Neural progenitor cell (in vitro differentiated cells): ENCODE measurements at regions not wholly inside any gene's neighbourhood (a gene's known extent, or its start where the extent isn't known, plus 50 kb on each side); places are given as distances from the start of the nearest gene placed in this dataset.

Experiments used
- DNase-seq: peaks from one replicate; pipeline ENCODE4 v3.0.0-alpha.2; 2016; ENCODE audit warnings: low spot score
- H2AFZ ChIP-seq: fragments of 200-600 bp; sonication (generic); replicated peaks from 2 replicates; pipeline ENCODE4 v1.6.1; 2016; ENCODE audit warnings: antibody characterized with exemption
- H3F3A ChIP-seq: fragments of 200-600 bp; sonication (generic); 2 replicates; pipeline ENCODE4 v1.6.1; 2016; ENCODE audit warnings: antibody characterized with exemption, low read depth
- H3K27ac ChIP-seq: fragments of 200-600 bp; sonication (generic); 2 replicates; pipeline ENCODE4 v1.5.1; 2016; ENCODE audit warnings: mild to moderate bottlenecking
- H3K27me3 ChIP-seq: fragments of 200-600 bp; sonication (generic); 2 replicates; pipeline ENCODE4 v1.6.1; 2016; ENCODE audit warnings: mild to moderate bottlenecking, moderate library complexity
- H3K36me3 ChIP-seq: fragments of 200-600 bp; sonication (generic); 2 replicates; pipeline ENCODE4 v1.5.1; 2016
- H3K4me1 ChIP-seq: fragments of 200-600 bp; sonication (generic); 2 replicates; pipeline ENCODE4 v1.6.1; 2016; ENCODE audit warnings: mixed run types
- H3K4me2 ChIP-seq: fragments of 200-600 bp; sonication (generic); 2 replicates; pipeline ENCODE4 v1.6.1; 2016
- H3K4me3 ChIP-seq: fragments of 200-600 bp; sonication (generic); 2 replicates; pipeline ENCODE4 v1.5.1; 2016
- H3K79me2 ChIP-seq: fragments of 200-600 bp; sonication (generic); 2 replicates; pipeline ENCODE4 v1.6.1; 2016; ENCODE audit warnings: low read depth
- H3K9ac ChIP-seq: fragments of 200-600 bp; sonication (generic); 2 replicates; pipeline ENCODE4 v1.6.1; 2016
- H3K9me3 ChIP-seq: fragments of 200-600 bp; sonication (generic); 2 replicates; pipeline ENCODE4 v1.5.1; 2016; ENCODE audit warnings: low read depth
- H4K20me1 ChIP-seq: fragments of 200-600 bp; sonication (generic); 2 replicates; pipeline ENCODE4 v1.6.1; 2016; ENCODE audit warnings: low read depth
- H3K27ac Mint-ChIP-seq: 3 replicates; pipeline ENCODE4 v1.8.0; 2021; ENCODE audit warnings: mixed read lengths
- H3K27me3 Mint-ChIP-seq: 2 replicates; pipeline ENCODE4 v1.8.0; 2022; ENCODE audit warnings: low read depth, mild to moderate bottlenecking, inconsistent platforms, moderate library complexity, mixed read lengths; ENCODE audit not compliant: insufficient read depth
- H3K36me3 Mint-ChIP-seq: 3 replicates; pipeline ENCODE4 v1.8.0; 2021; ENCODE audit warnings: mixed read lengths
- H3K4me1 Mint-ChIP-seq: 3 replicates; pipeline ENCODE4 v1.8.0; 2021; ENCODE audit warnings: mixed read lengths
- H3K4me3 Mint-ChIP-seq: 3 replicates; pipeline ENCODE4 v1.8.0; 2021; ENCODE audit warnings: mild to moderate bottlenecking, moderate library complexity, mixed read lengths
- H3K9me3 Mint-ChIP-seq: 3 replicates; pipeline ENCODE4 v1.8.0; 2020; ENCODE audit warnings: mixed read lengths
- EZH2 ChIP-seq: fragments of 200-600 bp; sonication (generic); IDR thresholded peaks from 2 replicates; pipeline ENCODE4 v1.6.1; 2017; ENCODE audit warnings: antibody characterized with exemption, mild to moderate bottlenecking, moderate library complexity
- EZH2phosphoT487 ChIP-seq: fragments of 200-600 bp; sonication (generic); IDR thresholded peaks from 2 replicates; pipeline ENCODE4 v1.6.1; 2017; ENCODE audit warnings: antibody characterized with exemption
- TF ChIP-seq, protein P1 (sequence below): fragments of 200-600 bp; sonication (generic); IDR thresholded peaks from 2 replicates; pipeline ENCODE4 v1.5.1; 2017; ENCODE audit warnings: antibody characterized with exemption, mild to moderate bottlenecking

GRCh38 chr17:72555052-72555451, 434.2 kb downstream of the SOX9 start:
- no peaks in the 10 kb centered on the region for H3K9me3 ChIP-seq
- no peaks in the 10 kb centered on the region for H3K36me3 Mint-ChIP-seq
- no peaks in the 10 kb centered on the region for H3K27me3 ChIP-seq
- no peaks in the 10 kb centered on the region for H3K4me1 ChIP-seq
- no peak overlapping the region for H3K27ac Mint-ChIP-seq
- H3K9me3 Mint-ChIP-seq, result peaks cover 4% of the 10 kb centered on the region
- H3K4me3 Mint-ChIP-seq, result no peak overlapping the region
- no peaks in the 10 kb centered on the region for H4K20me1 ChIP-seq
- H3K4me2 ChIP-seq, result no peak overlapping the region
- TF ChIP-seq, protein P1, sequence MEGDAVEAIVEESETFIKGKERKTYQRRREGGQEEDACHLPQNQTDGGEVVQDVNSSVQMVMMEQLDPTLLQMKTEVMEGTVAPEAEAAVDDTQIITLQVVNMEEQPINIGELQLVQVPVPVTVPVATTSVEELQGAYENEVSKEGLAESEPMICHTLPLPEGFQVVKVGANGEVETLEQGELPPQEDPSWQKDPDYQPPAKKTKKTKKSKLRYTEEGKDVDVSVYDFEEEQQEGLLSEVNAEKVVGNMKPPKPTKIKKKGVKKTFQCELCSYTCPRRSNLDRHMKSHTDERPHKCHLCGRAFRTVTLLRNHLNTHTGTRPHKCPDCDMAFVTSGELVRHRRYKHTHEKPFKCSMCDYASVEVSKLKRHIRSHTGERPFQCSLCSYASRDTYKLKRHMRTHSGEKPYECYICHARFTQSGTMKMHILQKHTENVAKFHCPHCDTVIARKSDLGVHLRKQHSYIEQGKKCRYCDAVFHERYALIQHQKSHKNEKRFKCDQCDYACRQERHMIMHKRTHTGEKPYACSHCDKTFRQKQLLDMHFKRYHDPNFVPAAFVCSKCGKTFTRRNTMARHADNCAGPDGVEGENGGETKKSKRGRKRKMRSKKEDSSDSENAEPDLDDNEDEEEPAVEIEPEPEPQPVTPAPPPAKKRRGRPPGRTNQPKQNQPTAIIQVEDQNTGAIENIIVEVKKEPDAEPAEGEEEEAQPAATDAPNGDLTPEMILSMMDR, result no peak
- no peak for TF ChIP-seq EZH2
- H3K36me3 ChIP-seq, result no peaks in the 10 kb centered on the region
- no peaks in the 10 kb centered on the region for H3F3A ChIP-seq
- no peak overlapping the region for H3K27ac ChIP-seq
- no peaks in the 10 kb centered on the region for H3K27me3 Mint-ChIP-seq
- no peak overlapping the region for H3K4me3 ChIP-seq
- no peaks in the 10 kb centered on the region for H3K79me2 ChIP-seq
- H3K4me1 Mint-ChIP-seq, result peaks cover 6% of the 10 kb centered on the region
- no peak overlapping the region for H2AFZ ChIP-seq
- no peak overlapping the region for H3K9ac ChIP-seq
- no peak for DNase-seq

GRCh38 chr17:72556944-72557826, 436.4 kb downstream of the SOX9 start:
- no peaks in the 10 kb centered on the region for H3K27me3 ChIP-seq
- H3K27ac ChIP-seq, result no peak overlapping the region
- no peak overlapping the region for H2AFZ ChIP-seq
- Mint-ChIP-seq H3K9me3 (peaks cover 4% of the 10 kb centered on the region), H3K4me3 (no peak overlapping the region), H3K27me3 (peaks cover 2% of the 10 kb centered on the region), H3K36me3 (no peaks in the 10 kb centered on the region), H3K27ac (no peak overlapping the region), H3K4me1 (peaks cover 18% of the 10 kb centered on the region)
- no peak overlapping the region for H3K4me2 ChIP-seq
- H3K79me2 ChIP-seq, result no peaks in the 10 kb centered on the region
- no peaks in the 10 kb centered on the region for H3K36me3 ChIP-seq
- DNase-seq, result peak; percentile 88
- TF ChIP-seq EZH2phosphoT487 (no peak), EZH2 (no peak)
- TF ChIP-seq, protein P1, result peak; percentile 97
- H4K20me1 ChIP-seq, result no peaks in the 10 kb centered on the region
- no peaks in the 10 kb centered on the region for H3K4me1 ChIP-seq
- no peak overlapping the region for H3K9ac ChIP-seq
- H3F3A ChIP-seq, result no peaks in the 10 kb centered on the region
- H3K9me3 ChIP-seq, result no peaks in the 10 kb centered on the region
- no peak overlapping the region for H3K4me3 ChIP-seq

- peaks cover 16% of the 10 kb centered on the region for H3K4me1 Mint-ChIP-seq
- no peak overlapping the region for H3K4me3 Mint-ChIP-seq
- TF ChIP-seq EZH2, result no peak
- no peak for TF ChIP-seq EZH2phosphoT487
- TF ChIP-seq, protein P1, result no peak
- H3K9me3 ChIP-seq, result no peaks in the 10 kb centered on the region
- no peaks in the 10 kb centered on the region for H3K36me3 Mint-ChIP-seq
- H3K4me2 ChIP-seq, result no peak overlapping the region
- H3K27me3 ChIP-seq, result no peaks in the 10 kb centered on the region
- no peak overlapping the region for H3K9ac ChIP-seq
- no peaks in the 10 kb centered on the region for H3K79me2 ChIP-seq
- no peaks in the 10 kb centered on the region for H3K4me1 ChIP-seq
- no peak overlapping the region for H3K27ac ChIP-seq
- no peaks in the 10 kb centered on the region for H3K9me3 Mint-ChIP-seq
- no peaks in the 10 kb centered on the region for H3F3A ChIP-seq
- no peak overlapping the region for H3K4me3 ChIP-seq
- H4K20me1 ChIP-seq, result no peaks in the 10 kb centered on the region
- DNase-seq, result no peak
- H3K27me3 Mint-ChIP-seq, result peaks cover 8% of the 10 kb centered on the region
- no peak overlapping the region for H2AFZ ChIP-seq
- H3K36me3 ChIP-seq, result no peaks in the 10 kb centered on the region
- H3K27ac Mint-ChIP-seq, result no peak overlapping the region
Measured at GRCh38 chr17:72558971-72559476, 438.2 kb downstream of the SOX9 start.
